ENCODE measurements at regions not wholly inside any gene's neighbourhood (a gene's known extent, or its start where the extent isn't known, plus 50 kb on each side); places are given as distances from the start of the nearest gene placed in this dataset.

DNA sequence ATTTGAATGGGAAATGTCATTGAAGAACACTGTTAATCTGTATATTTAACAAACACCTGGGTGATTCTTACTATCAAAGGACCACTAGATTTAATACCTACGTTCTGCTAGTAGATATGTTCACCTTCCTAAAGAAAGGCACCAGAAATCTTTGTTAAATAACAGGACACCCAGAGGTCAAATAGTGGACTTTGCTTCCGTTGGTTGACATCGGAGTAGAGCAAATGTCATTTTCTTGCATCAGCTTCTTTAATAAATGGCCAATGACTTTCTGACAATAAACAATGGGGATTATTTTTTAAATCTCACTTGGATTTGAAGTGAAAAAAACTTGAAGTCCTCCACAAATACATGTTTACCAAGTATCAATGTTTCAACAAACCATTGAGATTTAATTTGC lies 111.1 kb downstream of the LACC1 start:
- TF ChIP-seq, protein P1, sequence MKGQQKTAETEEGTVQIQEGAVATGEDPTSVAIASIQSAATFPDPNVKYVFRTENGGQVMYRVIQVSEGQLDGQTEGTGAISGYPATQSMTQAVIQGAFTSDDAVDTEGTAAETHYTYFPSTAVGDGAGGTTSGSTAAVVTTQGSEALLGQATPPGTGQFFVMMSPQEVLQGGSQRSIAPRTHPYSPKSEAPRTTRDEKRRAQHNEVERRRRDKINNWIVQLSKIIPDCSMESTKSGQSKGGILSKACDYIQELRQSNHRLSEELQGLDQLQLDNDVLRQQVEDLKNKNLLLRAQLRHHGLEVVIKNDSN (IDR thresholded peaks at IDR 0.05): no peak
- TF ChIP-seq RAD21 (IDR thresholded peaks at IDR 0.05; ENCODE audit: low read depth) (no peak), TAF1 (IDR thresholded peaks at IDR 0.05; ENCODE audit: low read depth) (no peak)
